GM12878 (cell line): ENCODE measurements at regions not wholly inside any gene's neighbourhood (a gene's known extent, or its start where the extent isn't known, plus 50 kb on each side); places are given as distances from the start of the nearest gene placed in this dataset.

Source experiments
- ATAC-seq: fragments of 200-7000 bp; cut with Tn5 transposase; 3 replicates; pipeline ENCODE4 v1.9.1; 2020; ENCODE audit warnings: mild to moderate bottlenecking, moderate library complexity
- BruUV-seq: library from RNA; stranded (reverse); fragments of 400-500 nt; replicated peaks from 2 replicates; lab custom pipeline; 2021; lab: Mats Ljungman, UMichigan
- CTCF ChIA-PET: fragments of 300-600 bp; sonication (Branson Sonifier 250); formaldehyde crosslinking; extraction: SDS; loops from one replicate; lab custom pipeline; 2021; ENCODE audit warnings: inconsistent platforms; lab: Yijun Ruan, JAX
- POLR2A ChIA-PET: fragments of 350-600 bp; formaldehyde crosslinking; extraction: SDS; loops from one replicate; lab custom pipeline; 2021; ENCODE audit warnings: inconsistent platforms; lab: Charles Lee
- RAD21 ChIA-PET: fragments of 300-600 bp; sonication (Branson Sonifier 250); formaldehyde crosslinking; loops from one replicate; lab custom pipeline; 2023; ENCODE audit warnings: antibody characterized with exemption; ENCODE audit not compliant: unreplicated experiment; lab: Charles Lee
- SMC1A ChIA-PET: fragments of 300-600 bp; sonication (Branson Sonifier 250); formaldehyde crosslinking; loops from one replicate; lab custom pipeline; 2023; ENCODE audit not compliant: unreplicated experiment, uncharacterized antibody; lab: Charles Lee
- DNase-seq: peaks from one replicate; pipeline ENCODE4 v3.0.0-alpha.2; 2011; ENCODE audit warnings: low read depth, low spot score
- FAIRE-seq: peaks from 3 replicates; lab custom pipeline; 2011; peaks lifted over from hg19 to GRCh38; lab: Jason Lieb, UNC
- H2AFZ ChIP-seq: 2 replicates; pipeline ENCODE4 v1.6.0; 2011; ENCODE audit warnings: low read depth, low read length, control low read depth; ENCODE audit not compliant: control insufficient read depth
- H3K27ac ChIP-seq: 2 replicates; pipeline ENCODE4 v1.5.1; 2011; ENCODE audit warnings: control low read depth; ENCODE audit not compliant: control insufficient read depth, insufficient read depth
- H3K27me3 ChIP-seq, 2 experiments: replicated peaks in 1 of 2; 2 replicates each; pipeline versions ENCODE4 v1.6.0 to v1.6.1; 2011; ENCODE audit warnings: low read length in 1 of 2; ENCODE audit not compliant: control insufficient read depth in 2 of 2, insufficient read depth in 2 of 2
- H3K36me3 ChIP-seq, 2 experiments: 2 replicates each; pipeline ENCODE4 v1.5.1; 2011; ENCODE audit warnings: low read length in 1 of 2; ENCODE audit not compliant: control insufficient read depth in 2 of 2, insufficient read depth in 2 of 2
- H3K4me1 ChIP-seq: 2 replicates; pipeline ENCODE4 v1.6.1; 2011; ENCODE audit warnings: mild to moderate bottlenecking, low read length, moderate library complexity, mixed read lengths; ENCODE audit not compliant: control insufficient read depth, insufficient read depth
- H3K4me2 ChIP-seq: 2 replicates; pipeline ENCODE4 v1.6.0; 2011; ENCODE audit warnings: control low read depth; ENCODE audit not compliant: control insufficient read depth, insufficient read depth
- H3K4me3 ChIP-seq: fragments of 200-600 bp; sonication (generic); 2 replicates; pipeline ENCODE4 v1.5.1; 2016
- H3K79me2 ChIP-seq: 2 replicates; pipeline ENCODE4 v1.6.0; 2011; ENCODE audit warnings: low read length; ENCODE audit not compliant: control insufficient read depth, insufficient read depth
- H3K9ac ChIP-seq: 2 replicates; pipeline ENCODE4 v1.8.0; 2011; ENCODE audit warnings: low read length, control low read depth, mixed read lengths; ENCODE audit not compliant: control insufficient read depth, insufficient read depth
- H3K9me3 ChIP-seq: replicated peaks from 3 replicates; pipeline ENCODE4 v1.5.1; 2011; ENCODE audit warnings: mild to moderate bottlenecking, low read length; ENCODE audit not compliant: control insufficient read depth, insufficient read depth
- H4K20me1 ChIP-seq: 2 replicates; pipeline ENCODE4 v1.6.0; 2011; ENCODE audit not compliant: control insufficient read depth, insufficient read depth
- ASH2L ChIP-seq: fragments of 300-600, 200-600 bp; sonication (generic); IDR thresholded peaks from 2 replicates; pipeline ENCODE4 v1.6.1; 2017; ENCODE audit warnings: low read depth, mild to moderate bottlenecking, borderline replicate concordance
- ATF2 ChIP-seq: IDR thresholded peaks from 2 replicates; pipeline ENCODE4 v1.6.1; 2012; ENCODE audit warnings: low read length, inconsistent platforms
- CREM ChIP-seq: IDR thresholded peaks from 2 replicates; pipeline ENCODE4 v1.6.1; 2014; ENCODE audit warnings: antibody characterized with exemption, low read depth
- GATAD2B ChIP-seq: fragments of 450-650 bp; conservative IDR thresholded peaks from 2 replicates; pipeline ENCODE4 v1.6.1; 2017; ENCODE audit warnings: low read depth, mild to moderate bottlenecking, moderate library complexity
- IRF4 ChIP-seq: IDR thresholded peaks from 2 replicates; pipeline ENCODE4 v1.6.1; 2011; ENCODE audit warnings: low read depth, low read length
- MTA3 ChIP-seq: IDR thresholded peaks from 2 replicates; pipeline ENCODE4 v1.6.1; 2012; ENCODE audit warnings: low read length, inconsistent platforms, borderline replicate concordance
- NR2C1 ChIP-seq: fragments of 450-650 bp; IDR thresholded peaks from 2 replicates; pipeline ENCODE4 v1.6.1; 2017; ENCODE audit warnings: antibody characterized with exemption, mild to moderate bottlenecking, moderate library complexity
- POLR2A ChIP-seq: IDR thresholded peaks from 2 replicates; pipeline ENCODE4 v1.6.1; 2011; ENCODE audit warnings: low read depth, mild to moderate bottlenecking, low read length
- POLR2AphosphoS2 ChIP-seq: IDR thresholded peaks from 2 replicates; pipeline ENCODE4 v1.6.1; 2011; ENCODE audit warnings: low read depth, mild to moderate bottlenecking, low read length, improper control_type of control experiment, moderate library complexity
- RFX5 ChIP-seq: IDR thresholded peaks from 2 replicates; pipeline ENCODE4 v1.6.1; 2011; ENCODE audit warnings: low read depth, low read length, improper control_type of control experiment
- TARDBP ChIP-seq: IDR thresholded peaks from 2 replicates; pipeline ENCODE4 v1.6.1; 2016; ENCODE audit warnings: borderline replicate concordance
- ZBTB11 ChIP-seq: fragments of 450-650 bp; formaldehyde crosslinking; IDR thresholded peaks from 2 replicates; pipeline ENCODE4 v1.5.0; 2022; ENCODE audit warnings: mild to moderate bottlenecking, missing genetic modification characterization
- WGBS: methylation state at CpG from one replicate; pipeline ENCODE4 v1.1.6; 2016; ENCODE audit warnings: low lambda C conversion rate; ENCODE audit not compliant: insufficient replicate concordance, insufficient coverage; ENCODE audit errors: missing lambda C conversion rate; 5-methylcytosine and 5-hydroxymethylcytosine counted together
- in situ Hi-C: fragments of 300-500 bp; cut with MboI; formaldehyde crosslinking; loops from 9 replicates; pipeline ENCODE4 v1.14.3; 2018; ENCODE audit warnings: mixed read lengths
- intact Hi-C: fragments of 100-400 bp; cut with micrococcal nuclease; formaldehyde crosslinking; loops from one replicate; pipeline ENCODE4 v1.14.2; 2022; ENCODE audit not compliant: unreplicated experiment

- no peaks in the 10 kb centered on the region for H3K79me2 ChIP-seq
- H3K36me3 ChIP-seq: no peaks in the 10 kb centered on the region
- POLR2A ChIA-PET: no interaction called here
- RAD21 ChIA-PET: no interaction called here
- in situ Hi-C loops (no loop called here), intact Hi-C loops (no loop called here)
- FAIRE-seq: no peak
- no peaks in the 10 kb centered on the region for H4K20me1 ChIP-seq
- H3K27ac ChIP-seq: no peak overlapping the region
- no TSS peak for BruUV-seq
- H3K4me3 ChIP-seq: no peak overlapping the region
- H2AFZ ChIP-seq: no peak overlapping the region
- H3K4me1 ChIP-seq: no peaks in the 10 kb centered on the region
- SMC1A ChIA-PET: no interaction called here
- CTCF ChIA-PET: no interaction called here
- no peak overlapping the region for H3K4me2 ChIP-seq
- DNase-seq: no peak
- H3K9me3 ChIP-seq: no peaks in the 10 kb centered on the region
- no peak overlapping the region for H3K9ac ChIP-seq
- peaks cover 0 to 3% of the 10 kb centered on the region in 2 experiments; a peak in 1 of 4 replicates for H3K27me3 ChIP-seq
- no peak for ATAC-seq
- 8% methylated on average over 2 of the region's 2 CpGs for WGBS
- TF ChIP-seq TARDBP (no peak), ZBTB11 (CRISPR knock-in tag) (no peak), ASH2L (no peak), CREM (no peak), POLR2AphosphoS2 (no peak), NR2C1 (no peak), GATAD2B (no peak), MTA3 (no peak), RFX5 (no peak), ATF2 (no peak), IRF4 (no peak), POLR2A (no peak)
Observed at GRCh38 chr13:48844676-48845075, 131.0 kb upstream of the FNDC3A start.
